Limb (tissue), 2 donors: ENCODE measurements at regions not wholly inside any gene's neighbourhood (a gene's known extent, or its start where the extent isn't known, plus 50 kb on each side); places are given as distances from the start of the nearest gene placed in this dataset.
"Not testable (repeated sequence)": the region's sequence is repeated elsewhere in the genome, so short reads cannot be mapped to it uniquely, and the experiment has no call there.

Experiments used
- DNase-seq, 2 donors: peaks; one replicate each; pipeline ENCODE4 v3.0.0-alpha.2; 2016; ENCODE audit errors: extremely low spot score in 2 of 2

DNA sequence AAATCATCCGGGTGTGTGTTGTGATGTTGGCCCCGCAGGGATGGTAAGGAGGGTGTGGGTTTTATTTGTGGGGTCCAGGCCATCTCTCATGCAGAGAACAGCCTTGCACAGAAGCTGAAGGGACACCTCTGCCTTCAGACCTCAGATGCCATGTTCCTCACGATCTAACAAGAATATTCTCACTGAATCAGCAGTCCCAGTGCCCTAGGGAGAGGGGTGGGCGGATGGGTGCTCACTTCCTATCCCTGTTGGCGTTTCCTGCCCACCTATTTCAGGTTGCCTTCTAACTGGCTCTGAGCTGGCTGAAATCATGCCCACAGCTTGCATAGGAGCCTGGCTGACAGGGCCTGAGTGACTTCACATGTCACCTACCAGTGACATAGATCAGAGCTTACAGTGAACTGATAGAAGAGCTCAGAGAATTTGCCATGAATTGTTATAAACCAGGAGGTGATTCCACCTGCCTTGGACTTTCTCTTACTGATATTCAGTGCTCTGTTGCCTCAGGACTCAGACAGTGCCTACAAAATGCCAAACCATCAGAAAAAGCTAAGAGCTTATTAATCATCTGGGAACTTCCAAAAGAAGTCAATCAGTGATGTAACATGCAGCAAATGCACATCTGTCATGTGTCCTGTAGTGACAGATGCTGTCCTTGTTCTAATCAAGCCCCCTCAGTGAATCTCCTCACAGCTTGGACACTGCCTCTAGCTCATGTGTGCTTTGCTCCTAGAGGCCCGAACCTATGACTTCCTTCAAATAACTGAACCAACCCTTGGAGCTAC, 186.8 kb upstream of the ADRA1D start:
- DNase-seq = no peak

- DNase-seq = no peak
Observed at GRCh38 chr20:4435225-4435624, 186.1 kb upstream of the ADRA1D start.

- no peak for DNase-seq
Observed at GRCh38 chr20:4434681-4435080, 185.6 kb upstream of the ADRA1D start.

DNA sequence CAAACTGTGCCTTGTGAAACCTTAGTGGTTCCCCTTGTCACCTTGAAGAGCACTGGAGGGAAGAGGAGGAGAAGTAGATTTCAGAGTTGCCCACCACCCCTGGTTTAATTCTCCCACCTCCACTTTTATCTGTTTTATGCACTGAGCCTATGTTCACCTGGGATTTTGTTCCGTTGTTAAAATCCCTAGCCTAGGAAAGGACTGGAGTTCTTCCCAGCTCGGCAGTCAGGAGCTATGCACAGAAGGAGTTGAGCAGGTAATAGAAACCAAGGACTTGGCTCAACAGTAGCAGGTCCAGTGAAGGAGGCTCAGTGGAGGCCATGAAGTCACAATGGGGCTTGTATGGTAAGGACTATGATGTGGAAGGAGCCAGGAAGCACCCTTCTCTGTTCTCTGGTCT, 182.4 kb upstream of the ADRA1D start:
- DNase-seq = no peak

- not testable (repeated sequence) for DNase-seq
Observed at GRCh38 chr20:4430826-4431225, 181.7 kb upstream of the ADRA1D start.

- DNase-seq = no peak
Observed at GRCh38 chr20:4427940-4428586, 179.0 kb upstream of the ADRA1D start.

DNA sequence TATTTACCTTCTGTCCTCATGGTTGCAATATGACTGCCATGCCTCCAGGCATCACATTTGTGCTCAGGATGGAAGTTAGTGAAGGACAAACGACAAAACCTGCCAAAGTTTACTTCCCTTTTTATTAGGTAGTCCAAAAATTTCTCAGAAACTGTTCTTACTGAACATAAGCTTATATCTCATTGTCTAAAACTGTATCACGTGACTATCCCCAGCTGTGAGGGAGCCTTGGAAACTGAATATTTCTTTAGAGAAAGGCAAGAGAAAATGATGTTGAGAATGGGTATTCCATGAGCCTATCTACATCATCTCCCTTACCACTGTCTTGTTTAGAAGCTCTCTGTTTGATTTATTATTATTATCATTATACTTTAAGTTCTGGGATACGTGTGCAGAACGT, 169.1 kb upstream of the ADRA1D start:
- no peak for DNase-seq

- DNase-seq = no peak
Observed at GRCh38 chr20:4415281-4415680, 166.2 kb upstream of the ADRA1D start.

DNA sequence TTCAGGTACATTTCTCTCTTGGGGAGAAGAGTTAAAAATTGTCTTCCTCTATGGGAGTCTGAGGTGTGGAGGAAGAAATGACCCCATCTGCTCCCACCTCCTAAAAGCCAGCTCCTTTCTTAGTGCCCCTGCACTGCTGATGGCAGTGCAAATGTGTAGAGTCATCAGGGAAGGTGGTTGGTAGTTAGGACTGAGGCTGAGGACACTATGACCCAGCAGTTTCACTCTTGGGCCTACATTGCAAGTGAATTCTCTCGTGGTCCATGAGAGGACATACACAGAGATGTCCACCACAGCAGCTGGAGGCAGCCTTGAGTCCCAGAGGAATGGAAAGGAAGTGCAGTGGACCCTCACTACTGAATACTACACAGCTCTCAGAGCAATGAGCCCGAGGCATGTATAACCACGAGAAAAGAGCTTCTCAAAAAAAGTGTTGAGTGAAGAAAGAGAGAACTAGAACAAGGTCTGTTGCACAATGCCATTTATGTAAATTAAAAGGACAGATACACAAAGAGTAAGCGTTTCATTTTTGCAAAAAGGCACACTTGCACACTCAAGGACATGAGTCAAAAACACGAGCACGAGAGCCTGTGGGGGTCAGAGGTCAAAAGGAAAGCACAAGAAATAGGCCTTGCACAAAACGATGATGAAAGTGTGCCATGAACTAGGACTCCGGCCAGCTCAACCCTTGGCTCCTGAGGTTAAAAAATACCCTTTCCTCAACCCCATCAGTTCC, 164.4 kb upstream of the ADRA1D start:
- DNase-seq = no peak

DNA sequence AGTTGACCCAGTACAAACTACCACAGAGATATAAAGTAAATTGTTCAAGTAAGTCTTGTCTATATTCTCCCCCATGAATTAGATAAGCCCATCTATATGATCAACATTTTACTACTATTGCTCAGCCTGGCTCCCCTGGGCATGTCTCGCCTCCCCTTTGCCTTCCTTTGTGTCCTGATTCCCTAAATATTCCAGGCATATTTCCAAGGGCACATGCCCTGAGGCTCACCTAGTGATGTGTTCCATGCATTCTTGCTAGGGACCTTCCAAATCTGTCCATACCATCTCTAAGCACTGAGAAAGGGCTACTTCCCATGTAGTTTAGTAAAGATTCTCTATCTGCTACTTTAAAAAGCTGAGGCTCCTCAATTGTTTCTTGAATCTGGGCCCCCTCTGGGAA, 163.1 kb upstream of the ADRA1D start:
- no peak for DNase-seq

- DNase-seq = no peak
Observed at GRCh38 chr20:4411744-4412143, 162.7 kb upstream of the ADRA1D start.

- no peak for DNase-seq
Observed at GRCh38 chr20:4406627-4407026, 157.5 kb upstream of the ADRA1D start.

GRCh38 chr20:4401601-4402000, 152.5 kb upstream of the ADRA1D start:
- no peak for DNase-seq

DNA sequence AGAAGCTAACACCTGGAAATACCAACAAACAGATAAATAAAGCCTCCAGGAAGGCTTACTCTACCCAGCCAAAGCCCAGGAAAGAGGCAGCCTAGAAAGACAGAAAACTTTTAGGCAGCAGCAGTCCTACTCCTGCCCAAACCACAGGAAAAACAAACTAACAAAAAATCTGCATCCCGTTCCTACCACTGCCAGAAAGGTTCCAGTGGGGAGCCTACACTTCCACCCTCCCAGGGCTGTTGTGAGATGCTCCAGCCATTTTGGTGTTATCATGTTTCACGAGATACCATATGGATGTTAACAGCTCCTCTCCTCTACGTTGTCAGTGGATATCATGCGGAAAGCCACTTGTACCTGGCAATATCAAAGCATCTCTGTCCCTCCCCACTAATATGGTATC, 135.9 kb upstream of the ADRA1D start:
- no peak for DNase-seq

GRCh38 chr20:4383961-4384360, 134.9 kb upstream of the ADRA1D start:
- no peak for DNase-seq

DNA sequence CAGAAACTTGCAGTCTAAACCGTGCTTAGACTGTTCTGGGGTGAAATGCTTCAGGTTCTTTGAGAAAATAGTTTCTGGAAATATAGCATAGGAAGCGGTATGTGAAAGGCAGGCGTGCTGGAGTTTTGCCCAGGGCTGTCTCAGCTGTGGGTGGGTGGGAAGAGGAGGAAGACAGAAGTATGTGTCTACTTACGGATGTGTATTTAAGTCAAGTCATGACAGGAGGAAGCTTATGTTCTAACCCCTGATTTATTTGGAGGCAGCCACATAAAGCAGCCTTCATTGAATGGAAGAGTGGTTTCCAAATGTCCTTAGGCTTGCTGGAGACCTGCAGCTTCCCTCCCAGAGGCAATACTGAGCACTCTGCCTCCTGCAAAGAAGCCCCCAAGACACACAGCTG, 126.8 kb upstream of the ADRA1D start:
- DNase-seq = peak; percentile 47 to 72

- DNase-seq = no peak
Observed at GRCh38 chr20:4373454-4373853, 124.4 kb upstream of the ADRA1D start.

GRCh38 chr20:4371623-4372251, 122.7 kb upstream of the ADRA1D start:
- no peak for DNase-seq

DNA sequence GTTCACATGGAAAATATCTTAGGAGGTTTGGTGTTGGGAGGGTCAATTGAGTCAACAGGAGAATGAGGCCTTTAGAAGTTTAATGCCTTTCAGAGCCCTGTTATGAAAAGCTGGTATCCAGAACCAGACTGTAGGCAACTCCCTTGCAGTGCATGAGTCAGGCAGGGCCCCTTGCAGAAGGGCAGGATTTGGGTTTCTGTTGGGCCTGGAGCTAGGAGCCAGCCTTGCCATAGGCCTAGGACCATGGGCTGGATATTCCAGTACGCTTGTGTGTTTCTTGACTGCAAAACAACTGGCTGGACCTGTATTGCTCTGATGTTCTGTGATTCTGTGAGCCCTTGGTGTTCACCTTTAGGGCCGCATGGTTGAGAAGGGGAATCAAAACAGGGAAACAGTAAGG, 121.8 kb upstream of the ADRA1D start:
- DNase-seq = no peak

DNA sequence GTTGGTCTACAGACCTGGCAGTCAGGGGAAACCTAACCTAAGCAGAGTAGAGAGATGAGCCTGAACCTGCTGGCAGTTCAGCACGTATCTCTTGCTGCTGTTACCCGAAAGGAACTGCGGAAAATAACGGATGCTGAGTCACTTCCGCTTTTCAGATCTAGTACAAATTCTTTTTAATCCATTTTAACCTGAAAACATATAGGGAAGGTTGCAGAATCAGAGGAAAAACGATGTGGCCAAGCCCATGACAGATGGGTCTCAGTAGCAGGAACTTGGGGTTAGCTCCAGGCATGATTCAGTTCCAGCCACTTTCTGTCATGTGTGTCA, 120.7 kb upstream of the ADRA1D start:
- DNase-seq = no peak

- no peak for DNase-seq
Observed at GRCh38 chr20:4369119-4369797, 120.2 kb upstream of the ADRA1D start.

GRCh38 chr20:4366076-4366475, 117.0 kb upstream of the ADRA1D start:
- DNase-seq = no peak
